Neural progenitor cell (in vitro differentiated cells): ENCODE measurements at regions not wholly inside any gene's neighbourhood (a gene's known extent, or its start where the extent isn't known, plus 50 kb on each side); places are given as distances from the start of the nearest gene placed in this dataset.

Experiments used
- EZH2 ChIP-seq: fragments of 200-600 bp; sonication (generic); IDR thresholded peaks from 2 replicates; pipeline ENCODE4 v1.6.1; 2017; ENCODE audit warnings: antibody characterized with exemption, mild to moderate bottlenecking, moderate library complexity
- TF ChIP-seq, protein P1 (sequence below): fragments of 200-600 bp; sonication (generic); IDR thresholded peaks from 2 replicates; pipeline ENCODE4 v1.5.1; 2017; ENCODE audit warnings: antibody characterized with exemption, mild to moderate bottlenecking

DNA sequence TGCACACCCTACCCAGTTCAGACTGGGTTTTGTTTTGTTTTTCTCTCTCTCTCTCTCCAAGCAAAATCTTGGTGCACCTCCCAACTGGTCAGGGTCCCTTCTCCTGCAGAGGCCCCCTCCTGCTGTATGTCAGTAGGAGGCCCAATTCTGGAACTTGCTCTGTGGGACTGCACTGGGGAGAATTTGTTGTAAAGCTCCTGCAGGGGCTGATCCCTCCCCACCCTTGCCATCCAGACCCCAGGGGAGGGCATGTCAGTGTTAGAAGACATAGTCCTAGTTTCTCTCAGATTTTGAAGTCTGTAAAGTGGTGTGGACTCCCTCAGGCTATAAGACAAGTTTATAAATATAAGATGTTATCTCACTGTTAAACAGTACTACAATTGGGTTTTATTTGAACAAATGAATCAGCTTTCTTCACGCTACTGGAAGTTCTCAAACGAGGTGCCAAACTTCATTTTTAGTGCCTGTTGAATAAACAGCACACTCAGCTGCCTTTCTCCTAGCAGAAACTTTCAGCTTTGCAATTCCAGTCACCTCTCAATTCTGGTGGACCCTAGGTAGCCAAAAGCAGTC is 88.6 kb upstream of the FRMPD3 start:
- TF ChIP-seq, protein P1, sequence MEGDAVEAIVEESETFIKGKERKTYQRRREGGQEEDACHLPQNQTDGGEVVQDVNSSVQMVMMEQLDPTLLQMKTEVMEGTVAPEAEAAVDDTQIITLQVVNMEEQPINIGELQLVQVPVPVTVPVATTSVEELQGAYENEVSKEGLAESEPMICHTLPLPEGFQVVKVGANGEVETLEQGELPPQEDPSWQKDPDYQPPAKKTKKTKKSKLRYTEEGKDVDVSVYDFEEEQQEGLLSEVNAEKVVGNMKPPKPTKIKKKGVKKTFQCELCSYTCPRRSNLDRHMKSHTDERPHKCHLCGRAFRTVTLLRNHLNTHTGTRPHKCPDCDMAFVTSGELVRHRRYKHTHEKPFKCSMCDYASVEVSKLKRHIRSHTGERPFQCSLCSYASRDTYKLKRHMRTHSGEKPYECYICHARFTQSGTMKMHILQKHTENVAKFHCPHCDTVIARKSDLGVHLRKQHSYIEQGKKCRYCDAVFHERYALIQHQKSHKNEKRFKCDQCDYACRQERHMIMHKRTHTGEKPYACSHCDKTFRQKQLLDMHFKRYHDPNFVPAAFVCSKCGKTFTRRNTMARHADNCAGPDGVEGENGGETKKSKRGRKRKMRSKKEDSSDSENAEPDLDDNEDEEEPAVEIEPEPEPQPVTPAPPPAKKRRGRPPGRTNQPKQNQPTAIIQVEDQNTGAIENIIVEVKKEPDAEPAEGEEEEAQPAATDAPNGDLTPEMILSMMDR: no peak
- no peak for TF ChIP-seq EZH2
